ENCODE measurements at regions not wholly inside any gene's neighbourhood (a gene's known extent, or its start where the extent isn't known, plus 50 kb on each side); places are given as distances from the start of the nearest gene placed in this dataset.

- peak; percentile 39 for DNase-seq
Observed at GRCh38 chr7:136058546-136058945, 81.4 kb upstream of the MTPN start.

DNA sequence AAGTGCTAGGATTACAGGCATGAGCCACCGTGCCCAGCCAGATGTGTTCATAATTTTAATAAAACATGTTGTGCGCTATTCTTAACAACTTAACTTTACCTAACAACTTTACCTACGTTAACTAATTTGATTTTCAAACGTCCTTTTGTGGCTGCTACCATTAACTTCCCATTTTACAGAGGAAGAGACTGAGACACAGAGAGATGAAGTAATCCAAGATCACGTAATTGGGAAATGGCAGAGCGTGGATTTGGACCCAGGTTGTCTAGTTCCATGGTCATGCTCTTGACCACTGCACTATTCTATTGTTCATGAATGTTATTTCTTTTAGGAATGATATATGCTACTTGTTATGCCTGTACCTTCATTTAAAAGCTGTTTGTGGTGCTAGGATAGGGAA is 80.3 kb upstream of the MTPN start:
- DNase-seq, result no peak

DNA sequence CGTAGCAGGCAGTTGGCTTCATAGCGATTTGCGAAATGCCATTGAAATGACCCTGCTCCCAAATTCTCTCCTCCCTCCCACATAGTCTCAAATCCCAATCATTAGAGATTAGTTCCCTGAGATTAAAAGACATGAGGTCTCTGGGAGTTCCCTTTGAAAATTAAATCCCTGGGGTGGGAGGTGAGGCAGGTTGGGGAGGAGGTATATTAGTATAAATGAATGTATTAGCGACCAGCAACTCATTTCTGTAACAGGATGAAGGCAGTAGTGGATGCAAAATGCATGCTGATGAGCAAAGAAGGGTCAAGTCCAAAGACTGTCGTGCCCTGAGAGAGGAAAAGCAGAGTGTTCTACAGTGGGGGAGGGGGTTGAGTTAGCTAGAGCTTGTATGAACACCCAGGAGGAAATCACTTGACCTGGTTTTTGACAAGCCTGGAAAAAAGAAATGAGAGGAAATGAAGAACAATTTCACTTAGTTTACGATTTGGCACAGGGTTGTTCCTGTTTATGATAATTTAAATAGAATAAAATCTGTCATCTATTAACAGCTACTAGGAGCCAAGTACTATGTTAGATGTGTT is 79.6 kb upstream of the MTPN start:
- no peak for DNase-seq

GRCh38 chr7:136055266-136055665 is 78.1 kb upstream of the MTPN start:
- DNase-seq, result no peak

DNA sequence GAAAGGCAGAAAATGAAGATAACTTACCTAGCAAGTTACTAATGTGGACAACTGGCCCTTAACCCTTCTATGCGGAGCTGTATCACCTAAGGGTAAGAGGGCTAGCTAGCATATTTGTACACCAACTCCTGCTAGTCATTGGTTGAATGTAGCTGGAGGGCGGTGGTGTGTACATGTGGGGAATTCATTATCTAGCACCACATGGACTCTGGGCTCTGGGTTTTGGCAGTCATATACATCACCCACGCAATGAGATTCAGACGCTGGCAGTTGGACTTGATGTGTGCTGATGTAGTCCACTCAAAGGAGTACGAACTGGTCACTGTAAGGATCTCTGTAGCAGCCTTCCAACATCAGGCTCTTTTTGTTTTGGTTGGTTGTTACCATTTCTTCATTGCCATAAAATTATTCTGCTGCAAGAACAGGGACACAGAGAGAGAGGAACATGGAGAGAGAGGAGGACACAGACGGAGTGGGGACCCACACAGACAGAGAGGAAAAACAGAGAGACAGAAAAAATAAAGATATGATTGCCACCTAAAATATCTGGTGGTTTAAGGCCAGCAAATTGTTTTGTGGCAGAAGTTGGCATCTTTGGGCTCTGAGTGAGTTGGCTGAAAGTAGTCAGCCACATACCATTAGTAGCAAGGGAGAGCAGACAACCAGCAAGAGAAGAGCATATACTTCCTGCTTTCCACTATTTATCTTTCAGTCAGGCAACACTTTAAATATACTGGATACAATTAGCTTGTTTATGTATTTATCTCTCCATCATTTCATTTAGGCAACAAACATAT is 76.7 kb upstream of the MTPN start:
- no peak for DNase-seq

- no peak for DNase-seq
Observed at GRCh38 chr7:136051203-136051928, 74.2 kb upstream of the MTPN start.

GRCh38 chr7:136050462-136050847 is 73.3 kb upstream of the MTPN start:
- no peak for DNase-seq

DNA sequence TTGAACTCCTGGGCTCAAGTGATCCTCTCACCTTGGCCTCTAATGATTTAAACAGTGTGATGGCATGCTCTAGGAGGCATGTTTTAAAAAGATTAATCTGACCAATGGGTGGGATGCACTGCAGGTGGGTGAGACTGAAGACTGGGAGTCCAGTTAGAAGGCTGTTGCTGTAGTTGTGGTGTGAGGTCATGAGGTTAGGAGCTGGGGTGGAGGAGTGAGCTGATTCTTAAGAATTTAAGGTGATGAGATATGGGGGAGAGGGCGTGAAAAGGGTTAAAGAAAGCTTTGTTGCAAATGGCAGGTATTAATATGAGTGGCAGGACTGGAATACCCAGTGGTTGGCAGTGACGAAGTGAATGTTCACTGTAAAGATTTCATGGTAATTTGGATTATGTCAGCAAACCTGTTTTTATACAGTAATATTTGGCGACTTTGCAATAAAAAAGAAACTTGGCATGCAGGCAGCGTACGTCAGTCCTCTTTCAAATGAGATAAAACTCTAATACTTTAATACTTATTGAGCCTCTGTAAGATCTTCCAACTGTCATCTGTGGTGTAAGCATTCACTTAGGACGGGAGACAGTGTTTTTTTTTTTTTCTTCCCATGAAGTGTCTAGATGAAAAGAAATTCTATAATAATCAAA is 72.8 kb upstream of the MTPN start:
- no peak for DNase-seq

- DNase-seq, result no peak
Observed at GRCh38 chr7:136049117-136049516, 72.0 kb upstream of the MTPN start.

DNA sequence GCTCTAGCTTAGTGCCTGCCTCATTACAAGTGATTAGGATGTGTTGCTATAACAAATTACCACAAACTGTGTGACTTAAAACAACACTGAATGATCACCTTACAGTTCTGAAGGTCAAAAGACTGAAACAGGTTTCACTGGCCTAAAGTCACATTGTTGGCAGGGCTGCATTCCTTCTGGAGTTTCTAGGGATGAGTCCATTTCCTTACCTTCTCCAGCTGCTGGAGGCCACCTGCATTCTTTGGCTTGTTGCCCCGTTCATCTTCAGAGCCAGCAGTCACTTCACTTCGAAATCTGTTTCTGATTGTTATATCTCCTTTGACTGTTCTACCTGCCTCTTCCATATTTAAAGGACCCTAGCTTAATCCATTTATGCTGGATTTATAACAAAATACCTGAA is 69.4 kb upstream of the MTPN start:
- no peak for DNase-seq

DNA sequence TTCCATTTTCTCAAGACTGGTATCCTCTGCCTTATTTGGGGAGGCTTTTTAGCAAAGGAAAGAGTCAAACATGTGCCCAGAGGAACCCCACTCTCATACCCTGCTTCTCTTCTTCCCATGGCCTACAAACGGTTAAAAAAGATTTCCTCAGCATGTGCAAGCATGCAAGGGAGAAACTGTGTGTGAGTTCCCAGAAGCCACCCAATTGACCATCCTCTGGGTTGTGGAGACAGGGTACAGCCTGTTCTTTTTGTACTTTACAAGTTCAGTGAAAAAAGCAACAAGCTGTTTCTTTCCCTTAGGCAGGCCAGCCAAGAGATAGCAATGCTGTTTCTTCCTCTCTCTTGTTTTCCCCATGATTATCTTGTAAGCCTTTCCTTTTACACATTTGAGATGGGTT is 68.8 kb upstream of the MTPN start:
- DNase-seq, result no peak

- DNase-seq, result no peak
Observed at GRCh38 chr7:136045181-136045580, 68.0 kb upstream of the MTPN start.

DNA sequence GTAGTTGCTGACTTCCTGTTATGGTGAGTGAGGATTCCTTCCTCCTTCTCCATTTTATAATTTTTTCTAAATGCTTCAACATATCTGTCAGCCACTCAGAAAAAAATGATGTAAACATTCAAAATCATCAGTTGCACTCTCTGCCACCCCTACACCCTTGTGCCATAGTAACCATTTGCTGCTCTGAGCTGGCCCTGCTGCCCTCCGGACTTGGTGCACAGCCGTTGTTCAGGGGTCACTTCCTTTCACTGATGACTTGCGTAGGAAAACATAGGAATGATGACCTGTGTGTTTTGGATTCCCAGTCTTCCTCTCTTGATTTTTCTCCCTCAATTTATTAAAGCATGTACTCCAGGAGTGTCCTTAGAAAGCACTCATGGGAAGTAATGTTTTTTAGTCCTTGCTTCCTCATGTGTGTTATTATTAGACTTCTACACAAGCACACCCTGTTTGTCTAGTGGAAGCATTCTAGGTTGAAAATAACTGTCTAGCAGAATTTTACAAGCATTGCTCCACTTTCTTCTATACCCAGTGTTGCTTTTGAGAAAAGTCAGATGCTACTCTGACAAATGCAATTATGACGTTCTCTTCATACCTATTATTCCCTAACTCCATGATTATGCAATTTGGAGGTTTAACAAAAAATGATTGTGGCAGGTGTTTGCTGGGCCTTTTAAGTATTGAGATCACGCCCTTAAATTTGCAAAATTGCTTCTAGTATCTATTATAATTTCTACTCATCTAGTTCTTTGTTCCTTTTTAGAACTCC is 62.6 kb upstream of the MTPN start:
- no peak for DNase-seq

- DNase-seq, result no peak
Observed at GRCh38 chr7:136036336-136036735, 59.2 kb upstream of the MTPN start.

- no peak for DNase-seq
Observed at GRCh38 chr7:136034132-136034531, 57.0 kb upstream of the MTPN start.

DNA sequence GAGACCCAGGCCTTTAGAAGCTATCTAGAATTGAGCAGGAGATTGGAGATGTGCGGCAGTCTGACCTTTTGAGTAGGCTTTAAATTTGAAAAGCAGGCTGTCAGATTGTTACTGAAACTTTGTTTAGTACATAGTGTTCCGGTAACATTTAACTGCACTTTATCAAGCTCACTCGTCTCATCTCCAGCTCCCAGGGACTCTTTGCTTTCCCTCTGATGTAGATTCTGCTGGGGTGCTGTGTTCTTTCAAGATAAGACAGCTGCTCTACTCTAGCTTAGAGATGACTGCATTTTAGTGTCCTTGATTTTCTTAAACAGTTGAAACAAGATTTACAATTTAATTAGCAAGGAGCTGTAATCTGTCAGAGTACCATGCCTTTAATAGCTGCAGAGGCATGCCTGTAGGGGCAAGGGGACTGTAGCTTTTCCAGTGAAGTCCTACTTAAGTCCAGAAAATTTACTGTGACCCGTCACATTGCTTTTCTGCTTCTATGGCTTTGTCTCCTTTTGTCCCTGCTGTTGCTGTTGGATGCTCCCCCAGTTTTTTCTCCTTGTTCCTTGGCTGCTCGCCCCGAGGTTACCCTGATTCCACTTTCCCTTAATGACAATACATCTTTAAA is 56.4 kb upstream of the MTPN start:
- no peak for DNase-seq

DNA sequence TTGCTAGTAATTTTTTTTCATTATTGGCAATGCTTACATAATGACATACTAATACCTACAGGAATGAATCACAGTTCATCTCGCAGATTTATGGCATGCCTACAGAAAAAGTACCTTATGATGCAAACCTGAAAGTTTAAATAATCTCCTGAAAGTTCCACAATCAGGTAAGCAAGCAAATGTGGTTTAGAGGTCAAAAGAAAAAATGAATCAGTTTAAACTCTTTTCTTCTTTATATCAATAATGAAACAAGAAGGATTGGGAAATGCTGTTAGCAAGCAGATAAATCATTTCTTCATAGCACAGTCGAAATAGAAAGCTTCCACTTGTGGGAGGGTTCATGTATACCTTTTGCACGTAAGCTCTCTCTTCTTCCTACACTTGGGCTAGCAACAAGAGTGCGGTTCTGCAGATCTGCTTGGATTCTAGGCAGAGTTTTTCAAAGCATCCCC is 53.7 kb upstream of the MTPN start:
- DNase-seq, result no peak

DNA sequence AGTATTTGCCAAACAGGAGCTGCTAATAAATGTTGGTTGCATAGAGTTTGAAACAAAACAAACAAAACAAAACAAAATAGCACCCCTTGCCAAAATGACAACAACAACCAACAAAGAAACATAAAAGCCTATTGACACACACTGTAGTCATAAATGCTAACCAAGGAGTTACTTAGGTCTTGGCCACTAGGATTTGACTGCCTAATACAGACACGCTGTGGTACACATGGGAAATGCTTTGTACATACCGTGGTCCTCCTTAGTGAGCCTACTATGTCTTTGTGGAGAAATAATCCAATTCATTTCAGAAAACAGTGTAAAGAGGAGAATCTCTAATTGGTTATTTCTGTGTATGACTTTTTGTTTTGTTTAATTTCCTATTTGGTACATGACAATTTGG is 53.2 kb upstream of the MTPN start:
- DNase-seq, result no peak

- DNase-seq, result no peak
Observed at GRCh38 chr7:136027160-136027559, 50.0 kb upstream of the MTPN start.

Data from fibroblast of skin of right biceps (primary cell).